HL-60 (cell line): ENCODE measurements at regions not wholly inside any gene's neighbourhood (a gene's known extent, or its start where the extent isn't known, plus 50 kb on each side); places are given as distances from the start of the nearest gene placed in this dataset.

Experiments used
- DNase-seq, 2 experiments: peaks; one replicate each; pipeline ENCODE4 v3.0.0-alpha.2; 2010 to 2020; ENCODE audit warnings: low read depth in 1 of 2, low spot score in 1 of 2
- H3K27ac ChIP-seq: fragments of 250-450 bp; sonication (Bioruptor Pico); replicated peaks from 2 replicates; pipeline ENCODE4 v1.5.1; 2020; ENCODE audit warnings: mild to moderate bottlenecking, moderate library complexity
- H3K27me3 ChIP-seq: fragments of 250-450 bp; sonication (Bioruptor Pico); 2 replicates; pipeline ENCODE4 v1.5.1; 2021; ENCODE audit warnings: mild to moderate bottlenecking, moderate library complexity; ENCODE audit not compliant: insufficient read depth, poor library complexity, severe bottlenecking
- H3K4me3 ChIP-seq: replicated peaks from 2 replicates; pipeline ENCODE4 v1.5.1; 2011; ENCODE audit warnings: mild to moderate bottlenecking, control low read depth, low read length; ENCODE audit not compliant: insufficient read depth
- GABPA ChIP-seq: IDR thresholded peaks from 2 replicates; pipeline ENCODE4 v1.6.1; 2012; ENCODE audit warnings: low read depth
- POLR2AphosphoS5 ChIP-seq: IDR thresholded peaks from 2 replicates; pipeline ENCODE4 v1.6.1; 2012; ENCODE audit warnings: low read depth
- SPI1 ChIP-seq: IDR thresholded peaks from 2 replicates; pipeline ENCODE4 v1.6.1; 2012; ENCODE audit warnings: low read depth, mild to moderate bottlenecking, borderline replicate concordance
- TF ChIP-seq, protein P1 (sequence below): IDR thresholded peaks from one replicate; pipeline ENCODE4 v1.5.1; 2011; ENCODE audit warnings: low read length, control low read depth, inconsistent platforms; ENCODE audit not compliant: insufficient read depth
- TF ChIP-seq, protein P2 (sequence below): IDR thresholded peaks from 2 replicates; pipeline ENCODE4 v1.6.1; 2012; ENCODE audit warnings: low read depth; ENCODE audit not compliant: insufficient replicate concordance

DNA sequence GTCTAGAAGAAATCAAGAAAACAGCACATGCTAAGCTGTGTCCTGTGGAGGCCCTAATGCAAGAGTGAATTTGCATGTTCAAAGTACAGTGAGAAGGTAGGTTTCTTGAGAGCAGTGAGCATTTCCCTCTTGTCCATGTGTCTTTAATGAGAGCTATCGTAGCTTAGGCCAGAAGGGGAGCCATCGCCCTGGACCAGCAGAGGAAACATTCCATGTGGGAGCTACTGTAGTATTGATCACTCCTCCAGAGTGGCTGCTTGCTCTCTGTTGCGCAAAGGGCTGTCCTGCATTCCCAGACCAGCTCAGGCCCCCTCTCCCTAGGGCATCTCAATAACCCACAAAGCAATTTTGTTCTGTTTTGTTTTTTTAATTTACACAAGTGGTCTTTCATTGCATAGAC is 950.1 kb downstream of the CNTNAP5 start:
- no peak for DNase-seq
- TF ChIP-seq POLR2AphosphoS5: no peak
- no peak for TF ChIP-seq SPI1
- TF ChIP-seq, protein P1, sequence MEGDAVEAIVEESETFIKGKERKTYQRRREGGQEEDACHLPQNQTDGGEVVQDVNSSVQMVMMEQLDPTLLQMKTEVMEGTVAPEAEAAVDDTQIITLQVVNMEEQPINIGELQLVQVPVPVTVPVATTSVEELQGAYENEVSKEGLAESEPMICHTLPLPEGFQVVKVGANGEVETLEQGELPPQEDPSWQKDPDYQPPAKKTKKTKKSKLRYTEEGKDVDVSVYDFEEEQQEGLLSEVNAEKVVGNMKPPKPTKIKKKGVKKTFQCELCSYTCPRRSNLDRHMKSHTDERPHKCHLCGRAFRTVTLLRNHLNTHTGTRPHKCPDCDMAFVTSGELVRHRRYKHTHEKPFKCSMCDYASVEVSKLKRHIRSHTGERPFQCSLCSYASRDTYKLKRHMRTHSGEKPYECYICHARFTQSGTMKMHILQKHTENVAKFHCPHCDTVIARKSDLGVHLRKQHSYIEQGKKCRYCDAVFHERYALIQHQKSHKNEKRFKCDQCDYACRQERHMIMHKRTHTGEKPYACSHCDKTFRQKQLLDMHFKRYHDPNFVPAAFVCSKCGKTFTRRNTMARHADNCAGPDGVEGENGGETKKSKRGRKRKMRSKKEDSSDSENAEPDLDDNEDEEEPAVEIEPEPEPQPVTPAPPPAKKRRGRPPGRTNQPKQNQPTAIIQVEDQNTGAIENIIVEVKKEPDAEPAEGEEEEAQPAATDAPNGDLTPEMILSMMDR: no peak
- no peak for TF ChIP-seq GABPA
- TF ChIP-seq, protein P2, sequence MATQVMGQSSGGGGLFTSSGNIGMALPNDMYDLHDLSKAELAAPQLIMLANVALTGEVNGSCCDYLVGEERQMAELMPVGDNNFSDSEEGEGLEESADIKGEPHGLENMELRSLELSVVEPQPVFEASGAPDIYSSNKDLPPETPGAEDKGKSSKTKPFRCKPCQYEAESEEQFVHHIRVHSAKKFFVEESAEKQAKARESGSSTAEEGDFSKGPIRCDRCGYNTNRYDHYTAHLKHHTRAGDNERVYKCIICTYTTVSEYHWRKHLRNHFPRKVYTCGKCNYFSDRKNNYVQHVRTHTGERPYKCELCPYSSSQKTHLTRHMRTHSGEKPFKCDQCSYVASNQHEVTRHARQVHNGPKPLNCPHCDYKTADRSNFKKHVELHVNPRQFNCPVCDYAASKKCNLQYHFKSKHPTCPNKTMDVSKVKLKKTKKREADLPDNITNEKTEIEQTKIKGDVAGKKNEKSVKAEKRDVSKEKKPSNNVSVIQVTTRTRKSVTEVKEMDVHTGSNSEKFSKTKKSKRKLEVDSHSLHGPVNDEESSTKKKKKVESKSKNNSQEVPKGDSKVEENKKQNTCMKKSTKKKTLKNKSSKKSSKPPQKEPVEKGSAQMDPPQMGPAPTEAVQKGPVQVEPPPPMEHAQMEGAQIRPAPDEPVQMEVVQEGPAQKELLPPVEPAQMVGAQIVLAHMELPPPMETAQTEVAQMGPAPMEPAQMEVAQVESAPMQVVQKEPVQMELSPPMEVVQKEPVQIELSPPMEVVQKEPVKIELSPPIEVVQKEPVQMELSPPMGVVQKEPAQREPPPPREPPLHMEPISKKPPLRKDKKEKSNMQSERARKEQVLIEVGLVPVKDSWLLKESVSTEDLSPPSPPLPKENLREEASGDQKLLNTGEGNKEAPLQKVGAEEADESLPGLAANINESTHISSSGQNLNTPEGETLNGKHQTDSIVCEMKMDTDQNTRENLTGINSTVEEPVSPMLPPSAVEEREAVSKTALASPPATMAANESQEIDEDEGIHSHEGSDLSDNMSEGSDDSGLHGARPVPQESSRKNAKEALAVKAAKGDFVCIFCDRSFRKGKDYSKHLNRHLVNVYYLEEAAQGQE: no peak
- no peak overlapping the region for H3K4me3 ChIP-seq
- H3K27ac ChIP-seq: no peak overlapping the region
- no peaks in the 10 kb centered on the region for H3K27me3 ChIP-seq

DNA sequence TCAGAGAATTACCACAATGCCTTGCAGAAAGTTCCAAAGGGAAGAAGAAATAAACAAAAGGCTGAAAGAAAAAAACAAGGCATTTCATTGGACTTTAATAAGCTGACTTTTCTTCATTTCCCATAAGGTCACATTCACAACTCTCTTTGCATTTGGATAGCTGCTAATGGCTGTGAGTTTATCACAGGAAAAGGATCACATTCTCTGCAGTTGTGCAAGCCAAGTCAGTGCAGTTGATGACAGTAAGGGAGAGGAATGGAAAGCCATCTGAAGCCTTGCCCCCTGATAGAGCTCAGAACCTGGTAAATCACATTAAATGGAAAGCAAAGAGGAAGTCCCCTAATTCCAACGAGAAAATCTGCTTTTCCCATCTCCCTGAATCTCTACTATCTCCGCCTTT is 950.6 kb downstream of the CNTNAP5 start:
- TF ChIP-seq GABPA: no peak
- TF ChIP-seq, protein P1: no peak
- no peak for TF ChIP-seq SPI1
- TF ChIP-seq, protein P2: no peak
- no peak for TF ChIP-seq POLR2AphosphoS5
- Histone ChIP-seq H3K27ac (no peak overlapping the region), H3K27me3 (no peaks in the 10 kb centered on the region), H3K4me3 (no peak overlapping the region)
- no peak for DNase-seq

DNA sequence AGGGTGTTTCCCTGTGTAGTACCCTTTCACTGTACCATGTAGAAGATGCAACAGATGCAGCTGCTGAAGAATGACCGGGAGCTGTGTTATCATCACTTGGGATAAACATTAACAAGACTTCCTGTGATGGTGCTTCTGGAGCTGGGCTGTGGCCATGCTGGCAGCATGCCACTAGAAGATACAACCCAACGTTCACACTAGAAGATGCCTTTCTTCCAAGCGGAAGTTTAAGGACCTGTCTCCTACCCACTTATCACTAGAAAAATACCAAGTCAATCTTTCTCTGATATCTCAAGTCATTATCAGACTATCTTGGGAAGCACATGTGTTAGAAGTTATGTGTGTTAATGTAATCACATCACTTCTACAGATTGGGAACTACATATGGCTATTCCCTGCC is 953.5 kb downstream of the CNTNAP5 start:
- Histone ChIP-seq H3K27ac (no peak overlapping the region), H3K4me3 (no peak overlapping the region), H3K27me3 (no peaks in the 10 kb centered on the region)
- DNase-seq: no peak
- TF ChIP-seq, protein P2: no peak
- TF ChIP-seq POLR2AphosphoS5 (no peak), GABPA (no peak), SPI1 (no peak)
- TF ChIP-seq, protein P1: no peak
